ENCODE measurements at regions not wholly inside any gene's neighbourhood (a gene's known extent, or its start where the extent isn't known, plus 50 kb on each side); places are given as distances from the start of the nearest gene placed in this dataset.
"Not testable (repeated sequence)": the region's sequence is repeated elsewhere in the genome, so short reads cannot be mapped to it uniquely, and the experiment has no call there.

GRCh38 chr4:115505326-115505725 lies 391.9 kb upstream of the NDST4 start:
- Histone ChIP-seq H3K9ac (ENCODE audit: insufficient read depth, low read length) (no peak overlapping the region), H2AFZ (ENCODE audit: low read length) (no peak overlapping the region), H4K20me1 (ENCODE audit: control insufficient read depth, extremely low read depth, insufficient read depth, low read length) (no peaks in the 10 kb centered on the region), H3K4me2 (ENCODE audit: extremely low read depth, insufficient read depth, low read length) (no peak overlapping the region), H3K4me1 (ENCODE audit: control insufficient read depth, extremely low read depth, insufficient read depth, low read length) (no peaks in the 10 kb centered on the region), H3K9me3 (ENCODE audit: control insufficient read depth, insufficient read depth, low read depth, low read length) (no peaks in the 10 kb centered on the region), H3K36me3 (ENCODE audit: control insufficient read depth, insufficient read depth, low read length) (no peaks in the 10 kb centered on the region), H3K27ac (ENCODE audit: insufficient read depth, low read length) (no peak overlapping the region), H3K79me2 (ENCODE audit: control insufficient read depth, insufficient read depth, low read length) (no peaks in the 10 kb centered on the region), H3K27me3 (ENCODE audit: control insufficient read depth, insufficient read depth, low read length) (no peaks in the 10 kb centered on the region), H3K4me3 (replicated peaks in 1 of 4; ENCODE audit: control extremely low read depth in 1 of 4, insufficient read depth in 1 of 4, low read depth in 3 of 4, low read length in 4 of 4) (no peak overlapping the region)
- DNase-seq (ENCODE audit: low read depth in 2 of 2) = no peak
- TF ChIP-seq CTCF (conservative IDR thresholded peaks at IDR 0.05 in 1 of 2, IDR thresholded peaks at IDR 0.05 in 1 of 2; ENCODE audit: low read depth in 1 of 2, low read length in 2 of 2) (no peak), EZH2 (IDR thresholded peaks at IDR 0.05; ENCODE audit: low read length, missing control alignments) (no peak)

- Histone ChIP-seq H2AFZ (ENCODE audit: low read length) (no peak overlapping the region), H3K79me2 (ENCODE audit: control insufficient read depth, insufficient read depth, low read length) (no peaks in the 10 kb centered on the region), H3K4me2 (ENCODE audit: extremely low read depth, insufficient read depth, low read length) (no peak overlapping the region), H3K9ac (ENCODE audit: insufficient read depth, low read length) (no peak overlapping the region), H3K4me3 (replicated peaks in 1 of 4; ENCODE audit: control extremely low read depth in 1 of 4, insufficient read depth in 1 of 4, low read depth in 3 of 4, low read length in 4 of 4) (no peak overlapping the region), H3K27me3 (ENCODE audit: control insufficient read depth, insufficient read depth, low read length) (no peaks in the 10 kb centered on the region), H4K20me1 (ENCODE audit: control insufficient read depth, extremely low read depth, insufficient read depth, low read length) (no peaks in the 10 kb centered on the region), H3K27ac (ENCODE audit: insufficient read depth, low read length) (no peak overlapping the region), H3K4me1 (ENCODE audit: control insufficient read depth, extremely low read depth, insufficient read depth, low read length) (no peaks in the 10 kb centered on the region), H3K9me3 (ENCODE audit: control insufficient read depth, insufficient read depth, low read depth, low read length) (no peaks in the 10 kb centered on the region), H3K36me3 (ENCODE audit: control insufficient read depth, insufficient read depth, low read length) (no peaks in the 10 kb centered on the region)
- DNase-seq (ENCODE audit: low read depth in 2 of 2) = no peak
- no peak for TF ChIP-seq CTCF (conservative IDR thresholded peaks at IDR 0.05 in 1 of 2, IDR thresholded peaks at IDR 0.05 in 1 of 2; ENCODE audit: low read depth in 1 of 2, low read length in 2 of 2)
- no peak for TF ChIP-seq EZH2 (IDR thresholded peaks at IDR 0.05; ENCODE audit: low read length, missing control alignments)
Observed at GRCh38 chr4:115501656-115502055, 388.2 kb upstream of the NDST4 start.

- H3K4me2 ChIP-seq (ENCODE audit: extremely low read depth, insufficient read depth, low read length); H4K20me1 ChIP-seq (ENCODE audit: control insufficient read depth, extremely low read depth, insufficient read depth, low read length); H3K79me2 ChIP-seq (ENCODE audit: control insufficient read depth, insufficient read depth, low read length); H3K27ac ChIP-seq (ENCODE audit: insufficient read depth, low read length); H3K36me3 ChIP-seq (ENCODE audit: control insufficient read depth, insufficient read depth, low read length); H3K9ac ChIP-seq (ENCODE audit: insufficient read depth, low read length); H2AFZ ChIP-seq (ENCODE audit: low read length); H3K4me3 ChIP-seq (replicated peaks in 1 of 4; ENCODE audit: control extremely low read depth in 1 of 4, insufficient read depth in 1 of 4, low read depth in 3 of 4, low read length in 4 of 4); DNase-seq (ENCODE audit: low read depth in 2 of 2); H3K4me1 ChIP-seq (ENCODE audit: control insufficient read depth, extremely low read depth, insufficient read depth, low read length); H3K27me3 ChIP-seq (ENCODE audit: control insufficient read depth, insufficient read depth, low read length); H3K9me3 ChIP-seq (ENCODE audit: control insufficient read depth, insufficient read depth, low read depth, low read length): not testable (repeated sequence)
Observed at GRCh38 chr4:115493770-115494169, 380.4 kb upstream of the NDST4 start.

GRCh38 chr4:115491686-115492085 lies 378.3 kb upstream of the NDST4 start:
- Histone ChIP-seq H4K20me1 (ENCODE audit: control insufficient read depth, extremely low read depth, insufficient read depth, low read length) (no peaks in the 10 kb centered on the region), H3K79me2 (ENCODE audit: control insufficient read depth, insufficient read depth, low read length) (no peaks in the 10 kb centered on the region), H3K9ac (ENCODE audit: insufficient read depth, low read length) (no peak overlapping the region), H3K4me1 (ENCODE audit: control insufficient read depth, extremely low read depth, insufficient read depth, low read length) (no peaks in the 10 kb centered on the region), H3K27ac (ENCODE audit: insufficient read depth, low read length) (no peak overlapping the region), H3K4me3 (replicated peaks in 1 of 4; ENCODE audit: control extremely low read depth in 1 of 4, insufficient read depth in 1 of 4, low read depth in 3 of 4, low read length in 4 of 4) (no peak overlapping the region), H3K36me3 (ENCODE audit: control insufficient read depth, insufficient read depth, low read length) (no peaks in the 10 kb centered on the region), H3K27me3 (ENCODE audit: control insufficient read depth, insufficient read depth, low read length) (no peaks in the 10 kb centered on the region), H2AFZ (ENCODE audit: low read length) (no peak overlapping the region), H3K4me2 (ENCODE audit: extremely low read depth, insufficient read depth, low read length) (no peak overlapping the region), H3K9me3 (ENCODE audit: control insufficient read depth, insufficient read depth, low read depth, low read length) (no peaks in the 10 kb centered on the region)
- TF ChIP-seq CTCF (conservative IDR thresholded peaks at IDR 0.05 in 1 of 2, IDR thresholded peaks at IDR 0.05 in 1 of 2; ENCODE audit: low read depth in 1 of 2, low read length in 2 of 2) (no peak), EZH2 (IDR thresholded peaks at IDR 0.05; ENCODE audit: low read length, missing control alignments) (no peak)
- no peak for DNase-seq (ENCODE audit: low read depth in 2 of 2)
